IPS-NIHi7 (cell line): ENCODE measurements at regions not wholly inside any gene's neighbourhood (a gene's known extent, or its start where the extent isn't known, plus 50 kb on each side); places are given as distances from the start of the nearest gene placed in this dataset.

ENCODE experiments used
- DNase-seq: peaks from one replicate; pipeline ENCODE4 v3.0.0; 2012; ENCODE audit warnings: mixed read lengths; ENCODE audit errors: extremely low spot score

DNA sequence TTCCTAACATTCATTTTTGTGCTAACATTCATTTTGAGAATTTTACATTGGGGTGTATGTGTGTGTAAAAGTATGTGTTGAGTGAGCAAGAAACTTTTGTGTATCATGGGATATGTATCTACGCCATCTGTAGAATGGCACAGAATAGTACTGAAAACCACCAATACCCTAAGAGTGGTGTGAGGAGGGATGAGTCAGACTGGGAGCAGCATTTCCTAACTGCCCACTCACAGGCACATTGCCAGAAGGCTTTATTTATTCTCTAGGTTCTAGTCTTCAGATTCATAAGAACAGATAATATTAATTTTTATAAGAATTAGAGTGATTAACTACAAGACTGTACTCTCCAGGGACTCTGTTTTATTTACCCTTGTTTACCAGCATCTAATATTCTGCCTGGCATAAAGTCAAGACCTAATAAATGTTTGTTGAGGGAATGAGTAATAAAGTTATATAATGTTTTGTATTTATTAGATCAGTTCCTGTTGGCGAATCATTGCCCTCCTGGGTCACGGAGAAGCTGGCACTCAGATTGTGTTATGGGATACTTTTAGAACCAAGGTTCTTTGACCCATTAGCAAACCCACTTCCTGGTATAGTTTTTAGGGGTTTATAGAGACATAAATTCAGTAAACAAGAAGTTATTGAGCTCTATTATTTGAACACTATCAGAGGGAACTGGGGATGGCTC, 159.1 kb upstream of the PPP2R2B start:
- no peak for DNase-seq

DNA sequence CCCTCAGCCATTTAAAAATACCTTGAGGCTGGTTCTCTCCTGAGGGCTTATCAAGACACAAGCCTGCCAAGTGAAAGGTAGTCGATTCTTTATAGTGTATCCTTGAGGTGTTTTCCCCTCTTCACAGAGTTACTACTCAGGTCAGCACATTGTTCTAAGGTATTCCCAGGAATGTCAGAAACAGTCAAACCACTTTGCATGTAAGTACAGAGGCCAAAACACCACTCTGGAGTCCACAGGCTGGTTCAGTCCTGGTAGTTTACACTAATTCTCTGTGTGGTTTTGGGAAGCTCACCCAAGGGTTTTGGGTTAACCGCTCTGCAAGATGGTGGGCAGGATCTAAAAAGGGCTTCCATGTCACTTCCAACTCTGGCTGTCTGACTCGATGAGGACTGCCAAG, 162.3 kb upstream of the PPP2R2B start:
- no peak for DNase-seq

DNA sequence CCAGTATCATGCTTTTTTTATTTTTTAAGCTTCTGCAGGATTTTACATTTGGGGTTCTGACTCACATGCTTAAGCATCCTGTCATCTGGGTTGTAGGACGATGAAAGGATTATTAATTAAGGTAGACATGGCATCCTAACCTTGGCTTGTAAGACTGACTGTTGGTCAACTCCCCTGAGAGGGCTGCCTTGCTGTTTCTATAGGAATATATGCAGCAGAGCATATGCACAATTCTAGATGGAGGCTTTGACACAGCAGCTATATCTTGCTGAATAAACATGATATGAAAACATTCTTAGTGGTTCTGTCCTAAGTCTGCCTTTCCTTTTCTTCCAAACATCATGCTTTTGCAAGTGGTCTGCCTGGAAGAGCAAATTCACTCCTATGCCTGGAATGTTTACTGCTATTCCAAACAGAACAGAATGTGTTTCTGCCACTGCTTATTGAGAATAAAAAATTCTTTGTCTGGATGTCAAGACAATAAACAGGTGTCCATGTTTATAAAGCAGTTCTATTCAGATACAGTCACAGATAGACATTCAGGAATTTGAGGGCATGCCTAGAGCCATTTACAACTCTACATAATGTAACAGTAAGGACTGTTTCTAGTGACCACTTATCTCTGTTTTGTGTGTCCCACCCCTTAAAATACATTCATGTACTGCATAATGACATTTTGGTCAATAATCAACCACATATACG, 166.2 kb upstream of the PPP2R2B start:
- no peak for DNase-seq

DNA sequence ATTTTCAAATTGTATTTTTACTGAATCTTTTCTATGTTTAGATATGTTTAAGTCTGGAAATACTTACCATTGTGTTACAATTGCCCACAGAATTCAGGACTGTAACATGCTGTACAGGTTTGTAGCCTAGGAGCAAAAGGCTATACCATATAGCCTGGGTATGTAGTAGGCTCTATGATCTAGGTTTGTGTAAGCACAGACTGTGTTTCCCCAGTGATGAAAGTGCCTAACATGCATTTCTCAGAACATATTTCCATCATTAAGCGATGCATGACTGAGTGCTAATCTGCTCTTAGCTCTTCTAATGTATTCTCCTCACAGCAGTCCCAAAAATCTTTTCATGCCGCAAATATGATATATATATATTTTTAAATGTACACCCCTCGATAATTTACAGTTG, 166.7 kb upstream of the PPP2R2B start:
- DNase-seq = no peak

DNA sequence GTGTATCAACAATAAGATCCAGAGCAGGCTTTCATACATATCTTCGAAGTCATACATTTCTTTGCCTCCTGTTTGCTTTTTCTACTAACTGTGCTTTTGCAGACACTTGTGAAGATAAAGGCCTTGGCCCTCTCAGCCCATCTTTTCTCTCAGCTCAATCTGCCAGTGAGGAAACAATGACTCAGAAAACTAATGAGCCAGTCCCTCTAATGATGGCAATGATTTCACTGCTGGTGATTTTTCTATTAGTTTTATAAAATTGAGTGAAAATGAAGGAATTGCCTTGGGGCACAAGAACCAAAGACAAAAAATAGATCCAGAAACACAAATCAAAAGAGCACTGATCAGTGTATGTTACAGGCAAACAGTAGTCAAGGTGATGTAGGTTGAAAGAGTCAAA, 167.7 kb upstream of the PPP2R2B start:
- no peak for DNase-seq

DNA sequence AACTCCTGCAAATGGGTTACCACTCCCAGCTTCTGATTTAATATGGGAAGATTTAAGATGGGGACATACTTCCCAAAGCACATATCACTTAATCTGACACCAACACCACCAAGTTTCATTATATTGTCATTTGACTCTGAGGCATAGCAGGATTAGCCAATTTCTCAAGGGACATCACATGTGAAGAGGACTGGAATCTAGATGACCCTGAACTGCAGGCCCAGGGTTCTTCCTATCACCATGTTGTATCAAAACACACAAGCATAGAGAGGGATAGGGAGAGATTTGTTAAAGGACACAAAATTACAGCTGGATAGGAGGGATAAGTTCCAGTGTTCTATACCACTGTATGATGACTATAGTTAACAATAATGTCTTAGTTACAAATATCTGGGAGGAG, 168.3 kb upstream of the PPP2R2B start:
- no peak for DNase-seq

DNA sequence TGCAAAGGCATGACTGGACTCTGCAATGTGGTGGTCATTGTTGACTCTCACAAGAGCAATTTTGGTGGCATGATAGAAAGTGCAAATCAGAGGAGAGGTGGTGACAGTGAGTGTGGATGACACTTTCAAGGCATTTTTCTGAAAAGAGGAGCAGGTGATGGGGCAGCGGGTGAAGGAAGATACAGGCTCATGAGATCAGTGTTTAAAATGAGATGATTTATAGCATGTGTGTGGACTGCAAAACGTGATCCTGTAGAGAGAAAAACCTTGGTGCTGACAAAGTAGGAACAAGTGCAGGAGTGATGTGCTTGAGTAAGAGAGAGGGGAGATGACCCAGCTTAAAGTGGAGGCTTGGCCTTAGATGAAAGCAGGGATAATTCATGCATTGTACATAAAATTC, 171.2 kb upstream of the PPP2R2B start:
- no peak for DNase-seq

DNA sequence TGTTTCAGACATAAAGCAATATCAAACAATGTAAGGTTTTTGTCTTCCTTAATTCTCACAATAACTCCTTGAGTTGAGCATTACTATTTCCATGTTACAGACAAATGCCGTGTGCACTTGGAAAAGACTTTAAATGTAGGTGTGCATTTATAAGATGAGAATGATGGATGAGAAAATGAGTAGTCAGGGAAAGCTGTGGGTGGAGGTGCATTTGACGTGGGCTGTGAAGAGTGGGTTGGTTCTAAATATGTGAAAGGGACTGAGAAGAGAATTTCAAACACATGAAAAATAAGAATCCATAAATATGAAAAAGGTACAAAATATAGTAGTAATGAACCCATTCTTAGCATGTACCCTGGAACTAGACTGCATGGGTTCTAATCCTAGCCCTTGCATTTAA, 171.6 kb upstream of the PPP2R2B start:
- no peak for DNase-seq

DNA sequence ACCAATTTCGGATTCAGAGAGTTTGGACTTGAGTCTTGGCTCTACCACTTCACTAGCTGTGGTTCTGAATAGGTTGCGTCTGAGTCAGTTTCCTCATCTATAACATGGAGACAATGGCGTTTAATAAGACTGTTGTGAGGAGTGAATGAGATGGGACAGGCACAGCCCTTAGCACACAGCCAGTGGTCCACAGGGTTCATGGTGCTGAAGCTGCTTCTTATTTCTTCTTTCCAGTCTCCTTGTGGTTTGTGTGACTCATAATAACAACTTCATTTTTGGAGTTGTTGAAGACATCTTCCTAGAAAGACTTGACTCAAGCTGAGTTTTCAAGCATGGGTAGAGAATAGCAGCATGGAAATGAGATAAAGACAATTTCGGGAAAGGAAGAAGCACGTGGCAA, 172.6 kb upstream of the PPP2R2B start:
- DNase-seq = no peak

DNA sequence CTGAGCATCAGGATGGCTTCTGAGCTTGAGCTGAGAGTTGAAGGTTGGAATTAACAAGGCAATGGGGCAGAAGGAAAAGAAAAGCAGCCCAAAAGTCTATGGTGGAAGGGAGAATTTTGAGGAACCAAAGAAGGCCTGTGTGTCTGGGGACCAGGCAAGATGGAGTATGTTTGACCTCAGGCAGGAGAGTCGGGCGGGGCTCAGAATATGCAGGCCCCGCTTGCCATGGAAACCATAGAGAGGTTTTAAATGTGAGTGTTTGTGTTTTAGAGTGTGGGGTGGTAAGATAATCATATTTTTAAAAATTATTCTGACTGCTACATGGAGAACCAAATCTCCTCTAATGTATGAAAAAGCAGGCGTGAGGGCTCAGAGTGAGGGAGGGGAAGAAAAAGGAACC, 174.0 kb upstream of the PPP2R2B start:
- no peak for DNase-seq

DNA sequence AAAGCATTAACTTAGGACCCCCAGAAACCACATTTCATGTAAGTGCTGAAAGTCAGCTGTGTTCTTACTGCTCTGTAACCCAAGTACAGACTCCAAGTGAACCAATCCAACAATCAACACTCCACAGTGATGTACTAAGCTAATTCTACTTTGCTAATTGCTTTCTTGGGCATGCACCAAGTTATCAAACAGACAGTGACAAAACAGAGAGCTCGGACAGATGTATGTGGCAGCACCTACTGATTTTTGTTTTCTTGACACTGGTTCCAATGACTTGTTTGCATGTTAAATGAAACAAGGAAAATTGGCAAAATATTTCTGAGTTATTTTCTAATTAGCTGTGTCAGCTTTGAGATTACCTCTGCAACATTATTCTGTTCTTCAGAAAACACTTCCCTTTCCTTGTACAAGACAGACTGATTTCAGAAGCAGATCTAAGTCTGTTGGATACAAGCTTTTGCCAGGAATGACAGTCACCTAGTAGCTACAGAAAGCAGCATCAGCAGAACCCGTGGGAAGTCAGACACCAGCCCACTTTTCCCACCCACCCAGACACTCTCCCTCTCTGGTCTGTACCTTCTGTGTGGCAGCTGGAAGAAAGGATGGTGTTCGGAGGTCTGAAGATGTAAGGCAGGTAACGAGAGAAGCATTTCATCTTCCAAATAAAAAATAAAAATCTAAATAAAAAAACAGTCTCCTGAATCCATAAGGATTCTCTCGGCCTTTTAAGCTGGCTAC, 176.7 kb upstream of the PPP2R2B start:
- no peak for DNase-seq

DNA sequence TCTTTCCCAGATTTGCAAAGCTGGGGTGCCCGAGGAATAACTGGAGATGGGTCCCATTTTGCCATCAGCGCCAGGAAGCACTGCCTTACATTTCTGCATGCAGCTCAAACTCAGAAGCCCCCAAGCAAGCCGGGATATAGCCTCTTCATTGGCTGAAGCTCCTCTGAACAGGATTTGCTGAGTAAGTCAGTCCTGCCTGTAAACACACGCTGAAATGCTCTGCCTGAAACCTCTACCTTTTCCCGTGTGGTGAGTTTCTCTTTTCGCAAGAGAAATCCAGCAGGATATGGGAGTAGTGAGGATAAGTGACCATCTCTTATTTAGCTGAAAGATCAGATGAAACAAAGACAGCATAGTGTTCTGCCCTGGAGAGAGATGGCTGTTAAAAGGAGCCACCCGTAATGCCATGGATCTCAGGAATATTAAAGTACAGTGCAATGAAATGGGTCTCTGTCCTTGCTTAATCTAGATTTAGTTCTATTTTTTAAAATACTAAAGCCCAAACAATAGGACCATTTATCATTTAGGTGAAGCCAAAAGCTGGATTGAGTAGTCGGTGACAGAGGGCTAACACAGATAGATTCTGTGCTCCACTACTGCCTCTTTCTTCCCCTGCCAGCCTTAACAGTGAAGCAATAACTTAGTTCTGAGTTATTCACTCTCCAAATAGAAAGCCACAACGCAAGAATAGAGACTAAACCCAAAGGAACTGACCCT, 177.5 kb upstream of the PPP2R2B start:
- peak; percentile 31 for DNase-seq

DNA sequence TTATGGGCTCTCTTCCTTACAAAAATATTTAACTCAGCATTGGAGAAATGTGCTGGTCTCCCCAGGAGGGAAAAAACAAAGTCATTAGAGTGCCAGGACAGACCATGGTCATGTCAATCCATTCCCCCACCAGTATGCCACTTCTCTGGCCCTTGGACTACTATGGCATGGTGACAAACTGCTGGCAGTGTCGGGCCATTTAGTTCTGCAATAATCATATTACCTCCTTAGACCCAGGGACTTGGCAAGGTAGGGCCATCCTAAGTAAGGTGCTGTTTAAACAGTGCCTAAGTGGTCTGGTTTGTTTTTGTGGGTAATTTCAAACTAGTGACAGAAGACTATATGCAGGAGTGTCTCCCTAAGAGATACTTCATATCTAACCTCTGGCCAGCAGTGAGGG, 177.8 kb upstream of the STK32A start:
- no peak for DNase-seq

DNA sequence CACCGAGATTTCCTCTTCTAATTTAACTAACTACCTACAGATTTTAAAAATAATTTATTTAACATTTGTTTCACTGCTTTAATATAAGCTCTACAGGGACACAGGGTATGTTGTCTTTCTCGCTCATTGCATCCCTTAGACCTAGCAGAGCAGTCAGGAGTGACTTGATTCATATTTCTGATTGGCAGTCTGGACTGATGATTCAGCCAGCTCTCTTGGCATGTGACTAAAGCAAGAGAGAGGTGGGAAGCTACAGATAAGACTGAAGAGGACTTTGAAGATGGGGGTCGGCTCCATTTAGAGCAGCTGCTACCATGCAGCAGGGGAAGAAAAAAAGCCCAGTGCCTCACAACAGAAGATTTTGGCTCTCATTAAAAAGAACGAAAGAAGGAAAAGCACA, 173.4 kb upstream of the STK32A start:
- DNase-seq = no peak

DNA sequence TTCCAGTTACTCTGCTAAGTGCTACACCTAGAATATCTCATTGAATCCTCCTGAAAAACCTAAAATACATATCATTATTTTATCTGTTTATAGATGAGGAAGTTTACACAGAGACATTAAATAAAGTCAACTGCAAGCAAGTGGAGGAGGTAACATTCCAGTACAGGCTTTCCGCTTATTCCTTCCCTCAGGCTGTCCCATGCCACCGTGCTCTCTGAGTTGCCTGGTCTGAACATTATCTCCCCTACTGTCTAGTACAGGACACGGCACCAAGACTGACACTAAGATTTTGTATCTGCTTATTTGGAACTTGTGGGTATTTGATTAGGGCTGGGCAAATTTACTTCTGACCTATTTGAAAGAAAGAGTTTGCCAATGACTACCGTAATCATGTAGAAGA, 172.4 kb upstream of the STK32A start:
- no peak for DNase-seq

DNA sequence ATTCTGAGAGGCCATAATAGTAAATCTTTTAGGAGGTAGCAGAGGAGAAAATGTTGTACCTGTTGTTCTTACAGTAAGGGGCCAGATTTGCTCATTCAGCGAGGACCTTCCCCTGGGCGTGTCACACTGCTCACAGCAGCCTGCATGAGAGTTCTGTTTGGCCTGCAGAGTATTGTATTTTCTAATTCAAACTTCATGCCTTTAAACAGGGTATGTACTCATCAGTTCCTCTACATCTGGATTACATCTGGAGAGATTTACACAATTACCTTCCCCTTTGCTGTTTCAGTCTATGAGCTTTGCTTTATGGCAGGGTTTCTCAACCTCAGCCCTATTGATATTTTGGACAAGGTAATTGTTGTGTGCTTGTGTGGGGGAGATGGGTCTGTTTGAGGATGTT, 170.9 kb upstream of the STK32A start:
- DNase-seq = no peak

DNA sequence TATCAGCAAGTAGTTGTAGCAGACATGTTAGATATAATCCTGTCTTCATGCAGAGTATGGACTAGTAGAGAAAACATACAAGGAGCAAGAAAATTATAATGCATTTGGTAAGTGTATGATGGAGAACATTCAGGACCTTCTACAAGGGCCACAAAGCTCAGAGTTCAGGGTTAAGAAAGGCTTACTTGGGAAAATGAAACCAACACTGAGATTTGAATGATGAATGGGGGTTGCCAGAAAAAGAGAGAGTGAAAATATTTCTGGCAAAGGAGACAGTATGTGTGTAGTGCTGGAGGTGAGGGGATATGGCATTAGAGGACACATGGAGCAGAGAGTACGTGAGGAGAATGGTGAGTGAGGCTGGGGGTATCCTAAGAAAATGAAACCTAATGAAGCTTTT, 169.8 kb upstream of the STK32A start:
- no peak for DNase-seq

DNA sequence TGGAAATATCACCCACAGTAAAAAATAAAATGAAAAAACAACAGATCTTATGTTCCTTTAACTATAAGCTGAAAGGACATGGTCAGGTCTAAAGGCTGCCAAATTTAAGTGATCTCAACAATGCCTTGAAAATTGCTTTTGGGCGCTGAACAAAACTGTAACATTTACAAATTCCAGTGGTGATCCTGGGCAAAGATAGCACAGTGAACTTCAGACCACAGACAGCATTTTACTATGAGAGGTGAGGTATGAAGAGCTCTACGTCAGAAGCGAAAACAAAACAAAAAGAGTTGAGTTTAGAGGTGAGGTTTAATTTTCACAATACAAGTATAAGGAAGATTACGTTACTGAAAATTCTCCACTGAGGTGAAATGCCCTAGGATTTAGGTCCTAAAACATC, 165.8 kb upstream of the STK32A start:
- DNase-seq = no peak

DNA sequence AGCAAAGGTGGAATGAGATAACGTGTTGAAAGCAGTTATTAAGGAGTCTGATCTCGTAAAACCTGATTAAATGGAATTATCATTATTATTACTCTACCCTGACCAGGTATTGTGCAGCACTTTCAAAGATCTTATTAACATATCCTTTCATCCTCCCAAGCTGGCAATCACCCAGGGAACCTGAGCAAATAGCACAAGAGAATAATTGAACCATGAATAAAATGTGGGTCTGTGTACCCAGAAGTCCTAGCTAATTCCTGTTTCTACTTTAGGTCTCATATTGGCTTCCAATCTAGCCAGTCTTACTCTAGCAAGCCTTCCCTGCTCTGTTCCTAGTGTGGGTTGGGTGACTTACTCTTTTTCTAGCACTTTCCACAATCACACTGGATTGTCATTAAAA, 162.2 kb upstream of the STK32A start:
- DNase-seq = no peak

DNA sequence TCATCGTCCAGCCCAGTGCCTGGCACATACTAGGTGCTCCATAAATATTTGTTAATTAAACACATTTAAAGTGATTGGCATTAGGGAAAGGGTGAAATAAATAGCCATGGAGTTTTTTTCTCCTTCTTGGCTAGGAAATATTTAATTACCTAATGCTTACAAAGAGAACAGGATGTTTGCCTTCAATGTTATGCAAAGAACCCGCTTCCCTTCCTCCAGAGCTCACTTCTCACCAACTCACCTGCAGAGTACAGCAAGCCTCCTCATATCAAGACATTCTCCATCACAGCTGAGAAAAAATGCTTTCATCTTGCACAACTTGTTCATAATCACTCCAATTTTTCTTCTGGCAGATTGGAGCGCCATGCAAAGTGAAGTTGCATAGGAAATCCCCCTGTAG, 161.7 kb upstream of the STK32A start:
- no peak for DNase-seq

DNA sequence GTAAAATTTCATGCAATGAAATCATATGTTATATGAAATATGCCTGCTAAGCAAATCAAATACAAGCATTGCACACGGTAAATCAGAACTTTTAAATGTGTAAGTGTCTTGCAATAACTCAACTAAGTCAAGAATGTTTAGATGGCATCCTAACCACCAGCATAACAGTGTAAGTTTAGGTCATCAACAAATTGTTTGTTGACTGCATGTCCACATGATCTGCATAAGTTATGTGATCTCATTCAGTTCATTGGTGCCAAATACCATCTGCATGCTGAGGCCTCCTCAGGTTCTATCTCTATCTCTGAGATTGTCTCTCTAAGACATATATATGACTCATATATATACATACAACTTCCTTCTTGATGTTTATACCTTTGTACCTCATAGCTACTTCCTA, 159.6 kb upstream of the STK32A start:
- DNase-seq = no peak

DNA sequence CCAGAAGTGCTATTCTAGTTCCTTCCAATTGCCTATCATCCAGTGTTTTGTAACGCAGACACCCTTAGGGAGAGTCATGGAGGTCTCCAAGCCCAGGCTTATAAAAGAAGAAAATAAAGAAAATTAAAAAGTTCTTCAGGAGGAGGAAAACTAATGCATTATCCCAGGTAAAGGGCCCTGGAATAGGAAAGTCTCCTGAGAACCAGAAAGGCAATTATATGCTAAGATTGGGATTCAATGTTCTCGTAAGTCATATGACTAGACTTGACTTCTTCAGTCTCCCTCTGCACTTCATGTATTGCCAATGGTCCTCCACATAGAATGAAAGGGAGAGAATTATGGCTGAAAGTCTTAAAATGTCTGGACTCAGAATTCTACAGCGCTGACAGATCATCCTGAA, 154.4 kb upstream of the STK32A start:
- DNase-seq = no peak
